Activated CD8-positive, alpha-beta memory T cell treated with anti-CD3 and anti-CD28 coated beads, Interleukin-2, amount 10 ng/mL, durations not matched to agents 7 days and 5 days (primary cell): ENCODE measurements at regions not wholly inside any gene's neighbourhood (a gene's known extent, or its start where the extent isn't known, plus 50 kb on each side); places are given as distances from the start of the nearest gene placed in this dataset.

Source experiments
- ATAC-seq: fragments of 150-1000 bp; cut with Tn5 transposase; one replicate; pipeline ENCODE4 v1.10.0; 2021; ENCODE audit warnings: moderate library complexity
- CTCF ChIA-PET: fragments of 350-600 bp; sonication (Branson Sonifier 250); formaldehyde crosslinking; loops from one replicate; lab custom pipeline; 2021; ENCODE audit warnings: antibody characterized with exemption; lab: Charles Lee
- DNase-seq: peaks from one replicate; pipeline ENCODE4 v3.0.0-alpha.2; 2020
- H3K27ac Mint-ChIP-seq: one replicate; pipeline ENCODE4 v1.8.0; 2021; ENCODE audit warnings: mild to moderate bottlenecking, mixed read lengths
- H3K27me3 Mint-ChIP-seq: one replicate; pipeline ENCODE4 v1.8.0; 2021; ENCODE audit warnings: mixed read lengths
- H3K36me3 Mint-ChIP-seq: one replicate; pipeline ENCODE4 v1.8.0; 2021; ENCODE audit warnings: mild to moderate bottlenecking, mixed read lengths
- H3K4me1 Mint-ChIP-seq: one replicate; pipeline ENCODE4 v1.8.0; 2021; ENCODE audit warnings: mixed read lengths
- H3K4me3 Mint-ChIP-seq: one replicate; pipeline ENCODE4 v1.8.0; 2021; ENCODE audit warnings: mild to moderate bottlenecking, moderate library complexity, mixed read lengths
- H3K9me3 Mint-ChIP-seq: one replicate; pipeline ENCODE4 v1.8.0; 2022; ENCODE audit warnings: low read depth, mixed read lengths

DNA sequence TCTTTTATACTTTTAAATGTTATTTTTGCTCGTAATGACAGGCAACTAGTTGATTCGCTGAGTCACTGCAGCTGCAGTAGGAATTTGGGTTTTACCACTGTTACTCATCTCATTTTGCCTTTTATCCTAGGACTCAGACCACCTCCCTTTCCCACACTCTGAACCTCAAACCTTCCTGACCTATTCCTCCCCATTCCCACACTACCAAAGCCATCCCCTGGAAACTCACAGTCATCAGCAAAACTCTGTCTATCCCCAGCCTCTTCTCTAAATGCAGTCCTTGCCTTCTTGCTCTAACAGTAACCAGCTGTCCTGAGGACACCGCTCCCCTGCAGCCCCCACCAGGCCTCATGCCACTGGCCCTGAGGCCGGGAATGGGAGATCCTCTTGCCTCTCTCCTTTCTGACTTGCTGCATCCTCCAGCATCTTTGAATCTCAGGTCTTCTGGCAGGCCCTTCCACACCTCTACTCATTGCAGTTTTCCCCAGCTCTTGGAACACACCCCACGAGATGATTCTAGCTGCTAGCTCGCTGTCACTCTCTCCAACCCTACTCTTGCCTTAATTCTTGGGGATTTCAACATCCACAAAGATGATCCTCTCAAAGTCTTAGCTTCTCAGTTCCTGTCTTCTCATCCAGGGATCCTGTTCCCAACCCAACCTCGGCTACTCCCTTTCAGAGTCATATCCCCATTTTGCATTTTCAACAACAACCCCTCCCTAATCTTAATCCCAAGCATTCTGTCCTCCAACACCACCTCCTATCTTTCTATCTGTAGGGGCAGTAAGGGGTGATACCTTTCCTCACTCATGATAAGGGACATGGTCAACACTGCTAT is 55.9 kb upstream of the C3orf80 start:
- CTCF ChIA-PET: no interaction called here
- ATAC-seq: no peak
- no peaks in the 10 kb centered on the region for H3K36me3 Mint-ChIP-seq

DNA sequence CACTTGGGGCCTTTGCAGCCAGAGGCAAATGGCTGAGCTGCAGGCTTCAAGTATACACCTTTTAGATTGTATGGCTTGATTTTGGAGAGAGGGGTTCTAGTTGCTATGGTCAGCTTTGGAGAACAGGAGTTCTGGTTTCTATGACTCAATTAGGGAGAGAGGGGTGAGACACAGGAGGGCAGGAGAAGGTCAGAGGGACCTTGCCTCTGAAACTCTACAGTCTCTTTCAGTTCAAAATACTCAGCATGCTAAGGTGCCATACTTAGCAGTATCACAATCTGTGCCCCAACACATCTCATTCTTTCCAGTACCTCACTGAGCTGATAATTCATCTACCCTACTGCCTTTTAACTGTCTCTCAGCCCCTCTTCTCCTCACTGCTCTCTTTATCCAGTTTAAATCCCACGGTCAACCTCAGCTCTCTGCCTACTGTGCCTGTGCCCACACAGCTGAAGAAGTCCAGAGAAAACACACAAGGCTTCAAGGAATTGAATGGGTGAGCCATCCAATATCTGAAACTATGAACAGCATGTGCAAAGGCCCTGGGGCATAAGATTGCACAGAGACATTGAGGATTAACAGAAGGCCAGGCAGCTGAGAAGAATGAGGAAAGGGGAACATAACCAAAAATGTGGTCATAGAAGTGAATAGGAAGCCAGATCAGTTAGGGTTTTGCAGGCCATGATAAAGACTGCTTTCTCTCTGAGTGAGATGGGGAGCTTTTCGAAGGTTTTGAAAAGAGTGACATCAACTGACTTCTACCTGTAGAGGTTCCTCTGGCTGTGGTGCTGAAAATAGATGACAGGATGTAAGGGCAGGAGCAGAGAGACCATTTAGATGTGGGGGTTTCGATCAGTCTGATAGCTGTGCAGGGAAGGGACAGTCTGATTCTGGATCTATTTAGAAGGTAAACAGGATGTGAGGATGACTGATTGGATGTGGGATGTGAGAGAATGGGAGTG is 54.5 kb upstream of the C3orf80 start:
- Mint-ChIP-seq H3K4me3 (no peak overlapping the region), H3K9me3 (no peaks in the 10 kb centered on the region), H3K36me3 (no peaks in the 10 kb centered on the region), H3K4me1 (peaks cover 18% of the 10 kb centered on the region), H3K27ac (no peak overlapping the region), H3K27me3 (peaks cover 15% of the 10 kb centered on the region)
- ATAC-seq (no peak), DNase-seq (no peak)
- CTCF ChIA-PET: no interaction called here

More for the DNA sequence above, 55.9 kb upstream of the C3orf80 start:
- H3K27ac Mint-ChIP-seq: no peak overlapping the region
- H3K4me3 Mint-ChIP-seq: no peak overlapping the region
- no peak for DNase-seq
- no peaks in the 10 kb centered on the region for H3K9me3 Mint-ChIP-seq
- H3K4me1 Mint-ChIP-seq: peaks cover 18% of the 10 kb centered on the region
- H3K27me3 Mint-ChIP-seq: peaks cover 23% of the 10 kb centered on the region

DNA sequence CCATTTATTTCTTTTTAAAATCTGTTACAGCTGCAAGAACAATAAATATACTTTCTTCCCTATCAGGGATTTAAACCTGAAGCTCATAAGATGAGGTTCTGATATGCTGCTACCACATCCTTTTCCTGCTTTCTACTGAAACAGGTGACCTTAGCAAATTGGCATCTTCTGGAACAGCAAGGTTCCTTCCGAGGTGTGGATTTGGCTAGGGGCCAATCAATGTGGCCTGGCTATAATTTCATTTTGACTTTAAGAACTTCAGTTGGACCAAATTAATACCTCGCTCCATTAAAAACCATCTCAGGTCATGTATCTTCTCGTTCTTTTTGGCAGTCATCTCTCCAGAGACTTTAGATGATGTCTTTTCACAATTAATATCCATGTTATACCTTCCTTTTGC is 53.4 kb upstream of the C3orf80 start:
- peaks cover 9% of the 10 kb centered on the region for H3K27me3 Mint-ChIP-seq
- no peaks in the 10 kb centered on the region for H3K36me3 Mint-ChIP-seq
- CTCF ChIA-PET: interaction anchor here (1.1 kb wide), 1 partner anchor 48 kb away, joined by 3 read pairs; no protein-coding TSS in a partner anchor
- H3K9me3 Mint-ChIP-seq: no peaks in the 10 kb centered on the region
- peaks cover 18% of the 10 kb centered on the region for H3K4me1 Mint-ChIP-seq
- no peak overlapping the region for H3K4me3 Mint-ChIP-seq
- no peak for ATAC-seq
- H3K27ac Mint-ChIP-seq: no peak overlapping the region
- no peak for DNase-seq

DNA sequence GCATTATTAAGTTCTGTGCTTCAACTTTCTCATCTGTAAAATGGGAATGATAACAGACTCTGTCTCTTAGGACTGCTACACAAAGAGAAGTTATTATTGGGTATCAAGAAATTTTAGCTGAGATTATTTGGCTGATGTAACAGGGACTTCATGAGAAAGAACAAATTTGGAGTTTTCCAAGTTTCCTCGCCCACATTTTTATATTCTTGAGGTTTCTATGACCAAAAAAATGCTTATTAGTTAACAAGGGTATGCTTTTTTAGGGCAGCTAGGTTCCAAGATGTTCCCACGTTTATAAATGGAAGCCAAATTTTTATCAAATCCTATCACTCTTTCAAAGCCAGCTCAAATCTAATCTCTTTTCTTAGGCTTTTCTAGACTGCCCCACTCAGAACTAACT is 50.6 kb upstream of the C3orf80 start:
- DNase-seq (no peak), ATAC-seq (no peak)
- H3K36me3 Mint-ChIP-seq: no peaks in the 10 kb centered on the region
- H3K9me3 Mint-ChIP-seq: no peaks in the 10 kb centered on the region
- peaks cover 4% of the 10 kb centered on the region for H3K27me3 Mint-ChIP-seq
- H3K27ac Mint-ChIP-seq: no peak overlapping the region
- CTCF ChIA-PET: no interaction called here
- no peak overlapping the region for H3K4me3 Mint-ChIP-seq
- H3K4me1 Mint-ChIP-seq: peaks cover 18% of the 10 kb centered on the region
